ENCODE measurements at regions not wholly inside any gene's neighbourhood (a gene's known extent, or its start where the extent isn't known, plus 50 kb on each side); places are given as distances from the start of the nearest gene placed in this dataset.
A peak's percentile ranks its signal among the peaks of the same experiment; 100 is the strongest.

DNA sequence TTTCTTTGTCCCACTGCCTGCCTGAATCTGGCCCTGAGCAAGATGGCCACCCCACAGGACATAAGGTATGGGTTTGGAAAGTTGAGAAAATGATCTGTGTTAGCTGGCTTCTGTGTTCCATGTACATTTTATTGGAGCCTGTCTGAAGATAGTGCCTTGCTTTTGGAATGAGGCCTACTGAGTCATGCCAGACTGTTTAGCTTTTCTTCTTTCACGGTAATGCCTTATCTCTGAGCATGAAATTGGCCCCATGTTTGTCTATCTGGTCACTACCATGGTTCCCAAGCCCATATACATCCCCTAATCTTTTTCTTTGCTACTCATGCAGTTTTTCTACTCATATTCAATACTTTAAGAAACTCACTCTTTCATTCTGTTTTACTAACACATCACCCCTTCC is 85.1 kb upstream of the LMO4 start:
- no peak for DNase-seq (ENCODE audit: low spot score)

DNA sequence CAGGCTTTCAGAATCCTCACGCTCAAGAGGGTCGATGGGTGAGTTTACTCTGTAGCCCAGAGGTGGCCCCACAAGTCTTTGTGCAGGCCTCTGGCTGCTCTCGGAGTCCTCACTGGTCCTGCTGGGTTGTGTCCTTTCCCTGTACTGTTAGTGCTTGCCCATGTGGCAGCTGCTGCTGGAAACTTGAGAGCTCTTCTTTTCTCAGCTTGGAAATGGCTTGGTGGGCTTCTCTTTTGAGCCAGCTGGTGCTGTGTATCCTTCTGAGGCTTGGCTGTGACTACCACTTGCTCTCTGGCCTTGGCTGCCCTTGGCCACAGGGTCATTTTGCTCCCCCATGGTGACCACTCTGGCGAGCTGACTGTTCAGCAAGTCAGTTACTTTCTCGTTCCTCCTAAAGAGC is 82.2 kb upstream of the LMO4 start:
- H3K9me3 ChIP-seq (ENCODE audit: severe bottlenecking): no peaks in the 10 kb centered on the region
- H3K4me1 ChIP-seq (ENCODE audit: insufficient read depth, poor library complexity, severe bottlenecking): peaks cover 5% of the 10 kb centered on the region
- DNase-seq (ENCODE audit: low spot score) (no peak), ATAC-seq (ENCODE audit: low read depth) (no peak)
- no peak overlapping the region for H3K27ac ChIP-seq (ENCODE audit: poor library complexity, severe bottlenecking)
- TF ChIP-seq, protein P1, sequence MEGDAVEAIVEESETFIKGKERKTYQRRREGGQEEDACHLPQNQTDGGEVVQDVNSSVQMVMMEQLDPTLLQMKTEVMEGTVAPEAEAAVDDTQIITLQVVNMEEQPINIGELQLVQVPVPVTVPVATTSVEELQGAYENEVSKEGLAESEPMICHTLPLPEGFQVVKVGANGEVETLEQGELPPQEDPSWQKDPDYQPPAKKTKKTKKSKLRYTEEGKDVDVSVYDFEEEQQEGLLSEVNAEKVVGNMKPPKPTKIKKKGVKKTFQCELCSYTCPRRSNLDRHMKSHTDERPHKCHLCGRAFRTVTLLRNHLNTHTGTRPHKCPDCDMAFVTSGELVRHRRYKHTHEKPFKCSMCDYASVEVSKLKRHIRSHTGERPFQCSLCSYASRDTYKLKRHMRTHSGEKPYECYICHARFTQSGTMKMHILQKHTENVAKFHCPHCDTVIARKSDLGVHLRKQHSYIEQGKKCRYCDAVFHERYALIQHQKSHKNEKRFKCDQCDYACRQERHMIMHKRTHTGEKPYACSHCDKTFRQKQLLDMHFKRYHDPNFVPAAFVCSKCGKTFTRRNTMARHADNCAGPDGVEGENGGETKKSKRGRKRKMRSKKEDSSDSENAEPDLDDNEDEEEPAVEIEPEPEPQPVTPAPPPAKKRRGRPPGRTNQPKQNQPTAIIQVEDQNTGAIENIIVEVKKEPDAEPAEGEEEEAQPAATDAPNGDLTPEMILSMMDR (IDR thresholded peaks at IDR 0.05; ENCODE audit: poor library complexity, severe bottlenecking): no peak
- H3K36me3 ChIP-seq (ENCODE audit: low read depth): no peaks in the 10 kb centered on the region
- H3K27me3 ChIP-seq (ENCODE audit: insufficient read depth, poor library complexity, severe bottlenecking): no peaks in the 10 kb centered on the region
- no peak overlapping the region for H3K4me3 ChIP-seq (ENCODE audit: severe bottlenecking)

More for the DNA sequence above, 85.1 kb upstream of the LMO4 start:
- TF ChIP-seq, protein P1 (IDR thresholded peaks at IDR 0.05; ENCODE audit: poor library complexity, severe bottlenecking): no peak
- Histone ChIP-seq H3K36me3 (ENCODE audit: low read depth) (no peaks in the 10 kb centered on the region), H3K4me1 (ENCODE audit: insufficient read depth, poor library complexity, severe bottlenecking) (no peaks in the 10 kb centered on the region), H3K9me3 (ENCODE audit: severe bottlenecking) (no peaks in the 10 kb centered on the region), H3K27ac (ENCODE audit: poor library complexity, severe bottlenecking) (no peak overlapping the region), H3K27me3 (ENCODE audit: insufficient read depth, poor library complexity, severe bottlenecking) (no peaks in the 10 kb centered on the region), H3K4me3 (ENCODE audit: severe bottlenecking) (no peak overlapping the region)
- no peak for ATAC-seq (ENCODE audit: low read depth)

DNA sequence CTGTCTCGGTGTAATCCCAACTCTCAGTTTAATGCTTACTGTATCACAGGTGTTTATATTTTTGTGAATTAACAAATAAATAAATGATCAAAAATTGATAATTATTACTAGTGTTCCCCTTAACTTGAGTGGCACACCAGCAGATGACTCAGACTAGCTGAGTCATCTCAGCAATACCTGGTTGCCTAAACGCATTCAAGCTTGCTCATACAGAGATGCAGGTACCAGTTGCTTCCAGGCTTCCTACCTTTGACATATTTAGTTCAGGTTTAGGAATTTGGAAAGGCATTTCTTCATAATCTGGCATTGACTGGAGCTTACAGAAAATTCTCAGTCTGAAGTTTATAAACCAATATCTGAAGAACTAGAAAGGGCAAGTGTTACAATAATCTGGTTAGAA is 78.9 kb upstream of the LMO4 start:
- H3K27me3 ChIP-seq (ENCODE audit: insufficient read depth, poor library complexity, severe bottlenecking): no peaks in the 10 kb centered on the region
- H3K9me3 ChIP-seq (ENCODE audit: severe bottlenecking): no peaks in the 10 kb centered on the region
- DNase-seq (ENCODE audit: low spot score) (no peak), ATAC-seq (ENCODE audit: low read depth) (peak; percentile 99)
- no peaks in the 10 kb centered on the region for H3K36me3 ChIP-seq (ENCODE audit: low read depth)
- H3K4me1 ChIP-seq (ENCODE audit: insufficient read depth, poor library complexity, severe bottlenecking): peaks cover 5% of the 10 kb centered on the region
- no peak overlapping the region for H3K27ac ChIP-seq (ENCODE audit: poor library complexity, severe bottlenecking)
- H3K4me3 ChIP-seq (ENCODE audit: severe bottlenecking): no peak overlapping the region
- TF ChIP-seq, protein P1 (IDR thresholded peaks at IDR 0.05; ENCODE audit: poor library complexity, severe bottlenecking): no peak

DNA sequence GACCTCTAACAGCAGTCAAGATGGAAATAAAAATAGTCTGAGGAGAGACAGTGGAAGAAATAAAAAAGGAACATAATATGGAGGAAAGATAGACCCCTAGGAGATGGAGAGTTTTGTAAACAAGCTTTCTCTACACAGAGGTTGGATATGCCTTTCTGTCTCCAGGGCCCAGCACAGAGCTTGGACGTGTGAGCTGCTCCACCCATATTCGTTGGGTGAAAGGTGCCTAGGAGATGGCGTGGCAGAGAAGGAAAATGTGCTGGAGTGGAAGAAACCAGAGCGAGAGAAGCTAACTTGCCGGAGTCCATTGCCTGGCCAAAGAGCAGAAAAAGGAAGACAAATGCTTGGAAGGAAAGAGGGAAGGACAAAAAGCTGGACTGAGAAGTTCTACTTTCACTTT is 78.3 kb upstream of the LMO4 start:
- TF ChIP-seq, protein P1 (IDR thresholded peaks at IDR 0.05; ENCODE audit: poor library complexity, severe bottlenecking): no peak
- Histone ChIP-seq H3K27ac (ENCODE audit: poor library complexity, severe bottlenecking) (no peak overlapping the region), H3K36me3 (ENCODE audit: low read depth) (no peaks in the 10 kb centered on the region), H3K9me3 (ENCODE audit: severe bottlenecking) (no peaks in the 10 kb centered on the region), H3K4me1 (ENCODE audit: insufficient read depth, poor library complexity, severe bottlenecking) (peaks cover 5% of the 10 kb centered on the region), H3K27me3 (ENCODE audit: insufficient read depth, poor library complexity, severe bottlenecking) (no peaks in the 10 kb centered on the region), H3K4me3 (ENCODE audit: severe bottlenecking) (no peak overlapping the region)
- no peak for ATAC-seq (ENCODE audit: low read depth)
- no peak for DNase-seq (ENCODE audit: low spot score)

DNA sequence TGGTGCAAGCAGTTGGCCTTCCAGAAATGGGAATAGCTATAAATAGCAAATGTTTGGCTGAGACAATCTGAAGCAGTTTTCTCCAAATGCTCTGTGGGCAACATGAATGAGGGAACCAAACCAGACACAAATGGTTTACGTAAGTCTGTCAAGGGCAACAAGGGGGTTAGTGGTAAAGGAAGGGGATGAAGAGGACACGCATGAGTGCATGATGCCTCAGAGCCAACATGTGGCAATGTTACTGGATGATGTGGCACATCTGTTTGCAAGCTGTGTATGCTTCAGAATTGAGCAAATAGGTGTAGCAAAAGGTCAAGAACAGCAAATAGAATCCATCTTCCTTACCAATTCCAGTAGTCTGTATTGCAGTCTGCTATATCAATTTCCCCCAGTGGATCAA is 76.3 kb upstream of the LMO4 start:
- Histone ChIP-seq H3K36me3 (ENCODE audit: low read depth) (no peaks in the 10 kb centered on the region), H3K27ac (ENCODE audit: poor library complexity, severe bottlenecking) (no peak overlapping the region), H3K27me3 (ENCODE audit: insufficient read depth, poor library complexity, severe bottlenecking) (no peaks in the 10 kb centered on the region), H3K4me3 (ENCODE audit: severe bottlenecking) (no peak overlapping the region), H3K9me3 (ENCODE audit: severe bottlenecking) (peaks cover 5% of the 10 kb centered on the region), H3K4me1 (ENCODE audit: insufficient read depth, poor library complexity, severe bottlenecking) (peaks cover 5% of the 10 kb centered on the region)
- TF ChIP-seq, protein P1 (IDR thresholded peaks at IDR 0.05; ENCODE audit: poor library complexity, severe bottlenecking): no peak
- DNase-seq (ENCODE audit: low spot score): no peak
- ATAC-seq (ENCODE audit: low read depth): no peak

Measured in RWPE2 (cell line).